Activated T-helper 2 cell treated with anti-CD3 and anti-CD28 coated beads, Interferon-gamma antibody, Interleukin-2, Interleukin-4, amounts not matched to agents 10 μg/mL and 5 μg/mL and 100 μg/mL, durations not matched to agents 14 hours and 24 hours and 36 hours (primary cell): ENCODE measurements at regions not wholly inside any gene's neighbourhood (a gene's known extent, or its start where the extent isn't known, plus 50 kb on each side); places are given as distances from the start of the nearest gene placed in this dataset.

Source experiments
- DNase-seq: peaks from one replicate; pipeline ENCODE4 v3.0.0; 2021; ENCODE audit warnings: low spot score
- H3K27ac Mint-ChIP-seq: one replicate; pipeline ENCODE4 v1.8.0; 2021; ENCODE audit warnings: mixed read lengths
- H3K27me3 Mint-ChIP-seq: one replicate; pipeline ENCODE4 v1.8.0; 2021; ENCODE audit warnings: low read depth, mixed read lengths
- H3K36me3 Mint-ChIP-seq: one replicate; pipeline ENCODE4 v1.8.0; 2021; ENCODE audit warnings: low read depth, mixed read lengths
- H3K4me1 Mint-ChIP-seq: one replicate; pipeline ENCODE4 v1.8.0; 2021; ENCODE audit warnings: low read depth, mixed read lengths
- H3K4me3 Mint-ChIP-seq: one replicate; pipeline ENCODE4 v1.8.0; 2021; ENCODE audit warnings: low read depth, mild to moderate bottlenecking, moderate library complexity, mixed read lengths
- H3K9me3 Mint-ChIP-seq: one replicate; pipeline ENCODE4 v1.8.0; 2021; ENCODE audit warnings: mixed read lengths
- intact Hi-C: fragments of 100-400 bp; cut with micrococcal nuclease; formaldehyde crosslinking; loops from one replicate; pipeline ENCODE4 v1.15.1; 2023

- H3K27me3 Mint-ChIP-seq = no peaks in the 10 kb centered on the region
- H3K4me3 Mint-ChIP-seq = no peak overlapping the region
- H3K27ac Mint-ChIP-seq = no peak overlapping the region
- no peak for DNase-seq
- no peaks in the 10 kb centered on the region for H3K4me1 Mint-ChIP-seq
- intact Hi-C loops = no loop called here
- H3K9me3 Mint-ChIP-seq = peaks cover 20% of the 10 kb centered on the region
- H3K36me3 Mint-ChIP-seq = no peaks in the 10 kb centered on the region
Measured at GRCh38 chr10:107471911-107472310, 307.4 kb upstream of the SORCS1 start.

DNA sequence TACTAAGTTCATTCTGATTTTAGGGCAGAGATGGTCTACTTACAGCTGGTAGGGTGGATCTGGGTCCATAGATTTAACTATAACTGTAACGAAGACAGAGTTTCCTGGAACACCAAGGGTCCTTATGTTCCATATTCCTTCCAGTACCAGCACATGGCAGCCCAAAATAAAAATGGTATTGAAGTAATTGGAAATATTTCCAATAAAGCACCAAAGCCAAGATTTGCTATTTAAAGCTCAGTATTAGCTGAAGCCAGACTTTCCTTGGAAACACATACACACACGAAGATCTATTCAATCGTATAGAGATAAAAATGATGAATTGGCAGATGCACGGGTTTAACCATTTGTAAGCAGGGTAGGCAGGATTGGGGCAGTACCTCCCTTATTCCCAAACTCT is 289.1 kb upstream of the SORCS1 start:
- H3K27ac Mint-ChIP-seq = no peak overlapping the region
- intact Hi-C loops = no loop called here
- peaks cover 21% of the 10 kb centered on the region for H3K9me3 Mint-ChIP-seq
- no peaks in the 10 kb centered on the region for H3K4me1 Mint-ChIP-seq
- H3K36me3 Mint-ChIP-seq = no peaks in the 10 kb centered on the region
- H3K4me3 Mint-ChIP-seq = no peak overlapping the region
- no peaks in the 10 kb centered on the region for H3K27me3 Mint-ChIP-seq
- DNase-seq = no peak

GRCh38 chr10:107451047-107451446 is 286.5 kb upstream of the SORCS1 start:
- Mint-ChIP-seq H3K27ac (no peak overlapping the region), H3K27me3 (no peaks in the 10 kb centered on the region), H3K9me3 (peaks cover 21% of the 10 kb centered on the region), H3K4me3 (no peak overlapping the region), H3K36me3 (no peaks in the 10 kb centered on the region), H3K4me1 (no peaks in the 10 kb centered on the region)
- intact Hi-C loops = no loop called here
- no peak for DNase-seq

GRCh38 chr10:107450056-107450455 is 285.6 kb upstream of the SORCS1 start:
- intact Hi-C loops = no loop called here
- Mint-ChIP-seq H3K36me3 (no peaks in the 10 kb centered on the region), H3K4me3 (no peak overlapping the region), H3K9me3 (peaks cover 22% of the 10 kb centered on the region), H3K27ac (no peak overlapping the region), H3K27me3 (no peaks in the 10 kb centered on the region), H3K4me1 (no peaks in the 10 kb centered on the region)
- no peak for DNase-seq

DNA sequence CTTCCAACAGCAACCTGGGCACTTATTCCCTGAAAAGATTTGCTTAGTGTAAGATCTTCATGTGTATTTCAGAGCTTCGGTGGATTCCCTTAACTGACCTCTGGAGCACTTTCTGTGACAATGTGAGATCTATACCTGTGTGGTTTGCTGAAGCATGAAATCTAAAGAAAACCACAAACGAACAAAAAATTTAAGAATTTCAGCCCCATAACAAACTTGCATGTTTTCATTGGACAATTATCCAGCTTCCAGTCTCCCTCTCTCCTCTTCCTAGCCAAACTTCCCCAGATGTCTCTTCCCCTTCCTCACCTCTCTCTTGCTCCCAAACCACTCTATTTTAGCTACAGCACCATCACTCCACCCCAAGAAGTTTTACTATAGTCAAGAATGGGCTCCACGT is 279.9 kb upstream of the SORCS1 start:
- DNase-seq = no peak
- Mint-ChIP-seq H3K9me3 (peaks cover 26% of the 10 kb centered on the region), H3K27me3 (no peaks in the 10 kb centered on the region), H3K4me3 (no peak overlapping the region), H3K36me3 (no peaks in the 10 kb centered on the region), H3K27ac (no peak overlapping the region), H3K4me1 (no peaks in the 10 kb centered on the region)
- intact Hi-C loops = no loop called here

GRCh38 chr10:107443813-107444212 is 279.3 kb upstream of the SORCS1 start:
- intact Hi-C loops = no loop called here
- Mint-ChIP-seq H3K9me3 (peaks cover 26% of the 10 kb centered on the region), H3K4me3 (no peak overlapping the region), H3K4me1 (no peaks in the 10 kb centered on the region), H3K27ac (no peak overlapping the region), H3K36me3 (no peaks in the 10 kb centered on the region), H3K27me3 (no peaks in the 10 kb centered on the region)
- no peak for DNase-seq

GRCh38 chr10:107443326-107443725 is 278.8 kb upstream of the SORCS1 start:
- H3K36me3 Mint-ChIP-seq = no peaks in the 10 kb centered on the region
- no peaks in the 10 kb centered on the region for H3K4me1 Mint-ChIP-seq
- no peak overlapping the region for H3K4me3 Mint-ChIP-seq
- no peak for DNase-seq
- H3K9me3 Mint-ChIP-seq = peaks cover 26% of the 10 kb centered on the region
- H3K27ac Mint-ChIP-seq = no peak overlapping the region
- no peaks in the 10 kb centered on the region for H3K27me3 Mint-ChIP-seq
- intact Hi-C loops = no loop called here

GRCh38 chr10:107442035-107442505 is 277.6 kb upstream of the SORCS1 start:
- Mint-ChIP-seq H3K4me1 (no peaks in the 10 kb centered on the region), H3K9me3 (peaks cover 26% of the 10 kb centered on the region), H3K4me3 (no peak overlapping the region), H3K27me3 (no peaks in the 10 kb centered on the region), H3K27ac (no peak overlapping the region), H3K36me3 (no peaks in the 10 kb centered on the region)
- intact Hi-C loops = no loop called here
- DNase-seq = no peak

DNA sequence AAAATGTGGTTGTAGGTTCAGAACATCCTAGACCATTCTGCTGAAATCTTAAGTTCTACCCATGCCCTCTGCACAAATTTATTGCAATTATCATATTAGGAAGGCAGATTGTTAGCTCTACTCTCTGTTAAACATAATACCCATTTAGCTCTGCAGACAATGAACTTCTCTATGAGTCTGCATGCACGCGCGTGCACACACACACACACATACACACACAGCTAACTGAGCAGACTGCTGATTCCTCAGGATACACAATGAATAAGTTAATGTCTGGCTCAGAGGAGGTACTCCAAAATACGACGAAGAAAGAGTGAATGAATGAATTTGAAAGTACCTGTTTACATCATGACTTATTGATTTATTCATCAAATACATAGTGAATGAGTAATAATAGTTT is 276.2 kb upstream of the SORCS1 start:
- no peak overlapping the region for H3K27ac Mint-ChIP-seq
- peaks cover 26% of the 10 kb centered on the region for H3K9me3 Mint-ChIP-seq
- H3K4me1 Mint-ChIP-seq = no peaks in the 10 kb centered on the region
- no peaks in the 10 kb centered on the region for H3K36me3 Mint-ChIP-seq
- intact Hi-C loops = no loop called here
- H3K4me3 Mint-ChIP-seq = no peak overlapping the region
- H3K27me3 Mint-ChIP-seq = no peaks in the 10 kb centered on the region
- DNase-seq = no peak

DNA sequence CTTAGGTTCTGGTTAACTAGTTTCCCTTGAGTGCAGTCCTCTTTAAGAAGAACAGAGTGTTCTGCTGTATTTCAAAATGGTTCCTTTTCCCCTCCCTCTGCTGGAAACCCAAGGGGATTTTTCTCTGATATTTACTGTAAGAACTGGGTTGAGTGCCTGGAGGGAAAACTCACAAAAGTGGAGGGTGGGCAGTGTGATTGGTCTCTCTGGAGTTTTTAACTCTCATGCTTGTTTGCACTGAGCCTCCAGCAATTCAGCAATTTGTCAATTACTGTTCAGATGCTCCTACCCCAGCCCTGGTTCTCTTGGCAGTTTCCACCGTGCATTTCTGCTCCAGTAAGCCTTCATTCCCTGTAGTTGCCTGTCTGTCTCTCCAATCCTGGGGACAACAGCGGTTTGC is 273.4 kb upstream of the SORCS1 start:
- Mint-ChIP-seq H3K27ac (no peak overlapping the region), H3K9me3 (peaks cover 11% of the 10 kb centered on the region), H3K27me3 (no peaks in the 10 kb centered on the region), H3K36me3 (no peaks in the 10 kb centered on the region), H3K4me3 (no peak overlapping the region), H3K4me1 (no peaks in the 10 kb centered on the region)
- DNase-seq = no peak
- intact Hi-C loops = no loop called here

DNA sequence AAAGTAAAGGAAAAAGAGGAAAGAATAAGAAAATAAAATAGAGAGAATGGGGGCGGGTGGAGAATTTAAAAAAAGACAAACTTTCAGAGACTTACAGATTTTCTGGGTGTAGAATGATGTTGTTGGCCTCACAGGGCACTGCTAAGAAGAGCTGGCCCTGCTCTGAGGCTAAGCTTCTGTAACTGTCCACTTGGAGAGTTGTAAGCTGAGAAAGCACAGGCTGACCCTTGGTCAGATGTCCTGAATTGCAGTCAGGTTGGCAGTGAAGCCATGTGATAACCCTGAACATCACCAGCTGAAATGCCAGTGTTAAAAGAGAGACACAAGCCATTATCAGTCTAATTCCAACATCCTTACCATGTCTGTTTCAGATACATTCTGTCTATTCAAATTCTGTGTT is 272.1 kb upstream of the SORCS1 start:
- Mint-ChIP-seq H3K9me3 (peaks cover 14% of the 10 kb centered on the region), H3K4me3 (no peak overlapping the region), H3K4me1 (no peaks in the 10 kb centered on the region), H3K36me3 (no peaks in the 10 kb centered on the region), H3K27me3 (no peaks in the 10 kb centered on the region), H3K27ac (no peak overlapping the region)
- intact Hi-C loops = no loop called here
- no peak for DNase-seq

DNA sequence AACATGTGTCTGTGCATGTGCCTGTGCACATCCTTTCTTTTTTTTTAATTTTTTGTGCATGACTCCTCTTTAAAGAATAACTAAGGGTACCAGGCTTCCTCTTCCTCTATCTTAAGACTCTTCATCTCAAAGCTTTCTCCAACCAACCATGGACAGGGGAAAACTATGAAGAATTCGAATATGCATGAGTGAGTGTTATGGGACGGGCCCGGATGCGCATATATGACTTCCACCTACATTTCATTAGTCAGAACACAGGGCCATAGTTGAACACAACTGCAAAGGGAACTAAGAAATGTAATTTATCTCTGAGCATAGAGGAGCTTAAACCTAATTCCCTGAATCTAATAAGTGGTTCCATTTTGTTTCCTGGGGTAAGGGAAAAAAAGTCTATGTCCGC is 270.3 kb upstream of the SORCS1 start:
- Mint-ChIP-seq H3K36me3 (no peaks in the 10 kb centered on the region), H3K4me1 (no peaks in the 10 kb centered on the region), H3K4me3 (no peak overlapping the region), H3K27ac (no peak overlapping the region), H3K27me3 (no peaks in the 10 kb centered on the region), H3K9me3 (peaks cover 3% of the 10 kb centered on the region)
- DNase-seq = no peak
- intact Hi-C loops = no loop called here

GRCh38 chr10:107434201-107434600 is 269.7 kb upstream of the SORCS1 start:
- intact Hi-C loops = no loop called here
- H3K4me1 Mint-ChIP-seq = no peaks in the 10 kb centered on the region

GRCh38 chr10:107433605-107434004 is 269.1 kb upstream of the SORCS1 start:
- H3K9me3 Mint-ChIP-seq = peaks cover 9% of the 10 kb centered on the region
- no peaks in the 10 kb centered on the region for H3K27me3 Mint-ChIP-seq
- H3K4me1 Mint-ChIP-seq = no peaks in the 10 kb centered on the region
- DNase-seq = no peak
- H3K4me3 Mint-ChIP-seq = no peak overlapping the region
- intact Hi-C loops = no loop called here
- no peaks in the 10 kb centered on the region for H3K36me3 Mint-ChIP-seq
- no peak overlapping the region for H3K27ac Mint-ChIP-seq

More at GRCh38 chr10:107434201-107434600, 269.7 kb upstream of the SORCS1 start:
- Mint-ChIP-seq H3K27me3 (no peaks in the 10 kb centered on the region), H3K27ac (no peak overlapping the region), H3K4me3 (no peak overlapping the region), H3K36me3 (no peaks in the 10 kb centered on the region), H3K9me3 (peaks cover 3% of the 10 kb centered on the region)
- no peak for DNase-seq
